Bronchial epithelial cell (primary cell): ENCODE measurements at regions not wholly inside any gene's neighbourhood (a gene's known extent, or its start where the extent isn't known, plus 50 kb on each side); places are given as distances from the start of the nearest gene placed in this dataset.

ENCODE experiments used
- DNase-seq: peaks from one replicate; pipeline ENCODE4 v3.0.0-alpha.2; 2010; ENCODE audit warnings: low read depth
- FAIRE-seq: peaks from 2 replicates; lab custom pipeline; 2011; peaks lifted over from hg19 to GRCh38; lab: Jason Lieb, UNC
- H3K27me3 ChIP-seq: 2 replicates; pipeline ENCODE4 v1.5.1; 2011; ENCODE audit warnings: low read length; ENCODE audit not compliant: control insufficient read depth, insufficient read depth
- H3K36me3 ChIP-seq: 2 replicates; pipeline ENCODE4 v1.5.1; 2011; ENCODE audit warnings: low read length; ENCODE audit not compliant: control insufficient read depth, insufficient read depth
- H3K4me3 ChIP-seq: 2 replicates; pipeline ENCODE4 v1.5.1; 2011; ENCODE audit warnings: mild to moderate bottlenecking, low read depth, low read length, control low read depth
- CTCF ChIP-seq: IDR thresholded peaks from 2 replicates; pipeline ENCODE4 v1.5.1; 2011; ENCODE audit warnings: mild to moderate bottlenecking, moderate library complexity, low read length, control low read depth, inconsistent platforms; ENCODE audit not compliant: insufficient read depth, severe bottlenecking

DNA sequence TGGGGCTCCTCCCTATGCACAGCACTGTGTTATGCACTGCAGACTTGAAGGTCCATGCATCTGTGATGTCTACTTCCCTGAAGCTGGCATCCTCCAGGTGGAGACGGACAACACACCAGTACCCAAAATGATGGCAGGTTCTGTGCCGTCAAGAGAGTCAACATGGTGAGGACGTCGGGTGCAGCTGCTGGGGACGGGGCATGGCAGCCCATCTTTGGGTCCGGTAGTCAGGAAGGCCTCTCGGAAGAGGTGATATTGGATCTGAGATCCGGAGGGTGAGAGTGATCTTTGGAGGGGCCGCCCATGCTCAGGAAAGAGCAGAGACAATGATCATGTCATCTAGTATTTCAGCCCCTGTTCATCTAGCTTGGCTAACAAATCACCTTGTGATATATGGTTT, 104.1 kb downstream of the RIPK4 start:
- Histone ChIP-seq H3K36me3 (no peaks in the 10 kb centered on the region), H3K27me3 (no peaks in the 10 kb centered on the region), H3K4me3 (no peak overlapping the region)
- no peak for TF ChIP-seq CTCF
- DNase-seq = no peak
- FAIRE-seq = no peak

GRCh38 chr21:41662161-41662560, 104.7 kb downstream of the RIPK4 start:
- Histone ChIP-seq H3K36me3 (no peaks in the 10 kb centered on the region), H3K4me3 (no peak overlapping the region), H3K27me3 (no peaks in the 10 kb centered on the region)
- no peak for DNase-seq
- no peak for FAIRE-seq
- no peak for TF ChIP-seq CTCF

DNA sequence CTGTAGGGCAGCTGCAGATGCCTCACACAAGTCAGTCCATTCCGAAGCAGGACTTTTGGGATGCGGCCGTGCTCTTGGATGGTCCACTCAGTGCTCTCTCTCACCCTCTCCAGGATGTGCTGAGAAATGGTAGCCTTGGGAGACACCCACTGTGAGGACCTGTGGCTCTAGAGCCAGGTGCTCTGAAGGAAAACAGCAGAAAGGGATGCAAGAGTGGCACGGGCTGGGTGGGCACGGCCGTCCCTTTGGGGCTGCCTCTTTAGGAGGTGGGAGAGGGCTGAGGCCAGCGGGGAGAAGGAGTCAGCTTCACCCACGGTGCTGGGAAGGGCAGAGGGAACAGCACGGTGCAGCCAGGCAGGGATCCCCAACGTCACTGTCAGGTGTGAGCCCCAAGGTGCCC, 106.1 kb downstream of the RIPK4 start:
- FAIRE-seq = no peak
- DNase-seq = no peak
- Histone ChIP-seq H3K36me3 (no peaks in the 10 kb centered on the region), H3K4me3 (no peak overlapping the region), H3K27me3 (no peaks in the 10 kb centered on the region)
- no peak for TF ChIP-seq CTCF

- peak; percentile 43 for FAIRE-seq
- Histone ChIP-seq H3K27me3 (no peaks in the 10 kb centered on the region), H3K36me3 (no peaks in the 10 kb centered on the region), H3K4me3 (no peak overlapping the region)
- no peak for TF ChIP-seq CTCF
- DNase-seq = no peak
These were observed 106.9 kb downstream of the RIPK4 start for GRCh38 chr21:41659791-41660560.

- Histone ChIP-seq H3K36me3 (no peaks in the 10 kb centered on the region), H3K4me3 (no peak overlapping the region), H3K27me3 (no peaks in the 10 kb centered on the region)
- no peak for TF ChIP-seq CTCF
- no peak for DNase-seq
- FAIRE-seq = no peak
These were observed 109.8 kb downstream of the RIPK4 start for GRCh38 chr21:41656946-41657525.

GRCh38 chr21:41655259-41655658, 111.6 kb downstream of the RIPK4 start:
- Histone ChIP-seq H3K4me3 (no peak overlapping the region), H3K27me3 (no peaks in the 10 kb centered on the region), H3K36me3 (no peaks in the 10 kb centered on the region)
- no peak for TF ChIP-seq CTCF
- FAIRE-seq = no peak
- DNase-seq = no peak
